ENCODE measurements at regions not wholly inside any gene's neighbourhood (a gene's known extent, or its start where the extent isn't known, plus 50 kb on each side); places are given as distances from the start of the nearest gene placed in this dataset.

GRCh38 chr9:82546136-82546535, 516.8 kb downstream of the RASEF start (continued):
- TF ChIP-seq KLF1 (tag; IDR thresholded peaks at IDR 0.05), result no peak
- TF ChIP-seq ZKSCAN8 (CRISPR knock-in tag; IDR thresholded peaks at IDR 0.05), result no peak

GRCh38 chr9:82547995-82548394, 514.9 kb downstream of the RASEF start:
- WGBS (ENCODE audit: insufficient coverage, low coverage, missing lambda C conversion rate), result 0% methylated on average over 1 of the region's 1 CpG
- Histone ChIP-seq H3K4me3 (no peak overlapping the region), H3K9me3 (replicated peaks; ENCODE audit: control insufficient read depth, insufficient read depth, low read depth, low read length) (no peaks in the 10 kb centered on the region), H3K27ac (ENCODE audit: extremely low read depth, low read depth, low read length) (no peak overlapping the region), H3K36me3 (ENCODE audit: control insufficient read depth, insufficient read depth, low read length) (no peaks in the 10 kb centered on the region), H3K4me2 (ENCODE audit: insufficient read depth, low read length) (no peak overlapping the region), H3K27me3 (ENCODE audit: control insufficient read depth in 2 of 2, insufficient read depth in 2 of 2, low read length in 2 of 2) (no peaks in the 10 kb centered on the region), H4K20me1 (replicated peaks; ENCODE audit: control insufficient read depth, insufficient read depth, low read length) (no peaks in the 10 kb centered on the region), H2AFZ (ENCODE audit: low read depth, low read length) (no peak overlapping the region), H3K79me2 (ENCODE audit: control insufficient read depth, insufficient read depth, low read length) (no peaks in the 10 kb centered on the region), H3K4me1 (replicated peaks in 1 of 2; ENCODE audit: control insufficient read depth in 2 of 2, insufficient read depth in 2 of 2, low read length in 2 of 2) (no peaks in the 10 kb centered on the region), H3K9ac (ENCODE audit: insufficient read depth in 1 of 2, low read depth in 2 of 2, low read length in 2 of 2) (no peak overlapping the region), H3K9me1 (ENCODE audit: control insufficient read depth, insufficient read depth, low read length) (no peaks in the 10 kb centered on the region)
- no TSS peak for BruUV-seq (replicated peaks)
- POLR2A ChIA-PET, result no interaction called here
- ATAC-seq (no peak), DNase-seq (ENCODE audit: extremely low read depth in 1 of 4, low spot score in 3 of 4) (no peak), FAIRE-seq (no peak)
- CTCF ChIA-PET (ENCODE audit: low intra/inter-chr PET ratio), result no interaction called here
- in situ Hi-C loops (cut with MboI), result no loop called here
- intact Hi-C loops (cut with micrococcal nuclease), result no loop called here
- TF ChIP-seq E2F8 (IDR thresholded peaks at IDR 0.05; ENCODE audit: low read depth, partially characterized antibody) (no peak), MITF (IDR thresholded peaks at IDR 0.05) (no peak), MBD2 (IDR thresholded peaks at IDR 0.05; ENCODE audit: borderline replicate concordance, low read depth) (no peak), ERF (CRISPR knock-in tag; IDR thresholded peaks at IDR 0.05) (no peak), CBX5 (IDR thresholded peaks at IDR 0.05; ENCODE audit: borderline replicate concordance, low read depth) (no peak), ZBTB49 (CRISPR knock-in tag; IDR thresholded peaks at IDR 0.05; ENCODE audit: borderline replicate concordance) (no peak), GABPB2 (CRISPR knock-in tag; conservative IDR thresholded peaks at IDR 0.05) (no peak), JUND (IDR thresholded peaks at IDR 0.05; ENCODE audit: borderline replicate concordance, low read depth, low read length) (no peak), JUND (tag; IDR thresholded peaks at IDR 0.05; ENCODE audit: borderline replicate concordance, low read depth, low read length) (no peak), STAT6 (CRISPR knock-in tag; IDR thresholded peaks at IDR 0.05) (no peak), CBX2 (IDR thresholded peaks at IDR 0.05; ENCODE audit: insufficient read depth, low read length, poor library complexity, severe bottlenecking) (no peak)

All from K562 (cell line).